K562 (cell line): ENCODE measurements at regions not wholly inside any gene's neighbourhood (a gene's known extent, or its start where the extent isn't known, plus 50 kb on each side); places are given as distances from the start of the nearest gene placed in this dataset.

Experiments
- ATF1 ChIP-seq, 2 experiments: fragments of 450-650 bp in 1 of 2; IDR thresholded peaks; 2 replicates each; pipeline ENCODE4 v1.6.1; 2016; ENCODE audit warnings: missing compliant biosample characterization in 1 of 2, missing genetic modification characterization in 1 of 2
- BACH1 ChIP-seq: fragments of 200-800 bp; sonication (Bioruptor generic); IDR thresholded peaks from 2 replicates; pipeline ENCODE4 v1.6.1; 2016; ENCODE audit warnings: missing genetic modification characterization, missing compliant biosample characterization
- CSDE1 ChIP-seq, 2 experiments: fragments of 450-650 bp; IDR thresholded peaks; 2 replicates each; pipeline ENCODE4 v1.6.1; 2016; ENCODE audit warnings: mild to moderate bottlenecking in 1 of 2
- ETV6 ChIP-seq, 3 experiments: fragments of 150-350 bp in 1 of 3; sonication (generic) in 1 of 3; formaldehyde crosslinking in 1 of 3; IDR thresholded peaks; 2 replicates each; pipeline versions ENCODE4 v1.6.1 to v1.8.0; 2014 to 2022; ENCODE audit warnings: borderline replicate concordance in 2 of 3, low read depth in 2 of 3, antibody characterized with exemption in 1 of 3, low read length in 1 of 3, mild to moderate bottlenecking in 1 of 3, missing genetic modification reagents in 1 of 3
- FOXK2 ChIP-seq, 2 experiments: fragments of 450-650 bp; IDR thresholded peaks in 1 of 2; conservative IDR thresholded peaks in 1 of 2; 2 replicates each; pipeline ENCODE4 v1.6.1; 2016; ENCODE audit warnings: low read depth in 2 of 2, mild to moderate bottlenecking in 1 of 2
- HCFC1 ChIP-seq: IDR thresholded peaks from 2 replicates; pipeline ENCODE4 v1.6.1; 2012; ENCODE audit warnings: low read depth, low read length, improper control_type of control experiment
- IFI16 ChIP-seq: fragments of 250-450 bp; sonication (Bioruptor Pico); IDR thresholded peaks from 2 replicates; pipeline ENCODE4 v2.1.2; 2022; ENCODE audit warnings: mild to moderate bottlenecking, inconsistent platforms
- MBD2 ChIP-seq: sonication (generic); IDR thresholded peaks from 2 replicates; pipeline ENCODE4 v1.6.1; 2016; ENCODE audit warnings: low read depth, borderline replicate concordance
- NCOR1 ChIP-seq: fragments of 450-650 bp; IDR thresholded peaks from 2 replicates; pipeline ENCODE4 v1.6.1; 2016; ENCODE audit warnings: mild to moderate bottlenecking, moderate library complexity
- NR1H2 ChIP-seq: sonication (generic); formaldehyde crosslinking; IDR thresholded peaks from 2 replicates; pipeline ENCODE4 v1.4.0; 2020; ENCODE audit warnings: mild to moderate bottlenecking, missing genetic modification reagents
- PCBP2 ChIP-seq: fragments of 200-400 bp; formaldehyde crosslinking; IDR thresholded peaks from 2 replicates; pipeline ENCODE4 v1.6.1; 2018; ENCODE audit warnings: low read length, low read depth, mild to moderate bottlenecking, moderate library complexity; ENCODE audit not compliant: poor library complexity, severe bottlenecking
- POLR2A ChIP-seq: fragments of 450-650 bp; conservative IDR thresholded peaks from 2 replicates; pipeline ENCODE4 v1.6.1; 2016
- SMC3 ChIP-seq: conservative IDR thresholded peaks from 2 replicates; pipeline ENCODE4 v1.6.1; 2011; ENCODE audit warnings: low read depth, low read length, improper control_type of control experiment; ENCODE audit not compliant: insufficient read depth
- TAF15 ChIP-seq: fragments of 200-400 bp; formaldehyde crosslinking; IDR thresholded peaks from 2 replicates; pipeline ENCODE4 v1.6.1; 2017; ENCODE audit warnings: mild to moderate bottlenecking, low read depth, low read length, moderate library complexity
- TSC22D4 ChIP-seq: fragments of 450-650 bp; IDR thresholded peaks from 2 replicates; pipeline ENCODE4 v1.6.1; 2016; ENCODE audit warnings: missing genetic modification characterization, missing biosample characterization, control low read depth
- WHSC1 ChIP-seq: IDR thresholded peaks from one replicate; pipeline ENCODE4 v1.6.1; 2012; ENCODE audit warnings: low read length, control low read depth, inconsistent platforms
- ZFPM2 ChIP-seq: fragments of 250-450 bp; sonication (Bioruptor Pico); IDR thresholded peaks from 2 replicates; pipeline ENCODE4 v1.5.1; 2022; ENCODE audit warnings: mild to moderate bottlenecking
- ZNF133 ChIP-seq: fragments of 250-450 bp; sonication (Bioruptor Pico); IDR thresholded peaks from 2 replicates; pipeline ENCODE4 v1.4.0; 2020; ENCODE audit warnings: mild to moderate bottlenecking
- ZZZ3 ChIP-seq: fragments of 450-650 bp; IDR thresholded peaks from 2 replicates; pipeline ENCODE4 v1.6.1; 2016; ENCODE audit warnings: antibody characterized with exemption, mild to moderate bottlenecking, moderate library complexity
- TF ChIP-seq, protein P1 (sequence below): fragments of 450-650 bp; IDR thresholded peaks from 2 replicates; pipeline ENCODE4 v1.6.1; 2017; ENCODE audit warnings: antibody characterized with exemption
- TF ChIP-seq, protein P2 (sequence below): fragments of 450-650 bp; IDR thresholded peaks from 2 replicates; pipeline ENCODE4 v1.6.1; 2016
- TF ChIP-seq, protein P3 (sequence below): fragments of 250-450 bp; sonication (Bioruptor Pico); IDR thresholded peaks from 2 replicates; pipeline ENCODE4 v1.5.1; 2021; ENCODE audit warnings: mild to moderate bottlenecking
- TF ChIP-seq, protein P4 (sequence below): sonication (generic); formaldehyde crosslinking; IDR thresholded peaks from 2 replicates; pipeline ENCODE4 v1.5.0; 2020; ENCODE audit warnings: missing genetic modification reagents
- TF ChIP-seq, protein P5 (sequence below): fragments of 200-800 bp; sonication (Bioruptor generic); IDR thresholded peaks from 2 replicates; pipeline ENCODE4 v1.6.1; 2017; ENCODE audit warnings: missing genetic modification characterization, missing compliant biosample characterization

DNA sequence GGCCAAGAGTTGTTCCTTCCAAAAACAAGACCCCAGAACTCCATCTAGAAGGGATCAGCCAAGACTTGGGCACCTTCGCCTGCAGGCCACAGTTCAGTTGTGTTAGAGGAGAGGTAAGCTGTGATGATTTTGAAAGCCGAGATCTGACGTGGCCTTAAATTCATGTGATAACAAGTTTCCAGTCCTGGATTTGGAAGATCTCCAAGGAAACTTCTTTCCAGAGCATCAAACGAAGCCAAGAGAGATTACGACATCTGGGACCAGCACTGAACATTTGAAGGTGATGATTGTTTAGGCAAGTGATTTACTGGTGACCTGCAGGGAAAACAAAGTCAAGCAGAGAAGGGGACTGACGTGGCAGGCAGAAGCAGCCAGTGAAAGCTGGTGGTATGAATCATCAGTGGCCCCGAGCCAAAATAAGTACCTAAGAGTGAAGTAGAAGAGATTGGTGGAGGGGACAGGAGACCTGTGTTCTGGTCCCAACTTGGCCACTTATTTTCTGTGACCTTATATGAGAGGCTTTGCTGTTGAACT, 339.0 kb upstream of the PROK2 start (continued):
- TF ChIP-seq FOXK2 (conservative IDR thresholded peaks at IDR 0.05 in 1 of 2, IDR thresholded peaks at IDR 0.05 in 1 of 2; ENCODE audit: low read depth in 2 of 2) (no peak), SMC3 (no peak), ETV6 (IDR thresholded peaks at IDR 0.05; ENCODE audit: borderline replicate concordance in 1 of 2, low read depth in 2 of 2, low read length in 1 of 2) (no peak), ETV6 (CRISPR knock-in tag; IDR thresholded peaks at IDR 0.05; ENCODE audit: borderline replicate concordance) (no peak), PCBP2 (no peak), ZFPM2 (CRISPR knock-in tag) (no peak), NCOR1 (no peak), TSC22D4 (tag) (no peak), TAF15 (no peak), ZNF133 (CRISPR knock-in tag) (no peak), HCFC1 (no peak), CSDE1 (IDR thresholded peaks at IDR 0.05) (no peak), NR1H2 (CRISPR knock-in tag) (no peak), WHSC1 (no peak), POLR2A (no peak), MBD2 (no peak), ATF1 (CRISPR knock-in tag; IDR thresholded peaks at IDR 0.05) (no peak), ATF1 (tag; IDR thresholded peaks at IDR 0.05) (peak; percentile 51), BACH1 (tag) (0 out of 2 replicates have a peak, but pooled peaks have one; percentile 4), IFI16 (CRISPR knock-in tag) (no peak), ZZZ3 (no peak)
- TF ChIP-seq, protein P1, sequence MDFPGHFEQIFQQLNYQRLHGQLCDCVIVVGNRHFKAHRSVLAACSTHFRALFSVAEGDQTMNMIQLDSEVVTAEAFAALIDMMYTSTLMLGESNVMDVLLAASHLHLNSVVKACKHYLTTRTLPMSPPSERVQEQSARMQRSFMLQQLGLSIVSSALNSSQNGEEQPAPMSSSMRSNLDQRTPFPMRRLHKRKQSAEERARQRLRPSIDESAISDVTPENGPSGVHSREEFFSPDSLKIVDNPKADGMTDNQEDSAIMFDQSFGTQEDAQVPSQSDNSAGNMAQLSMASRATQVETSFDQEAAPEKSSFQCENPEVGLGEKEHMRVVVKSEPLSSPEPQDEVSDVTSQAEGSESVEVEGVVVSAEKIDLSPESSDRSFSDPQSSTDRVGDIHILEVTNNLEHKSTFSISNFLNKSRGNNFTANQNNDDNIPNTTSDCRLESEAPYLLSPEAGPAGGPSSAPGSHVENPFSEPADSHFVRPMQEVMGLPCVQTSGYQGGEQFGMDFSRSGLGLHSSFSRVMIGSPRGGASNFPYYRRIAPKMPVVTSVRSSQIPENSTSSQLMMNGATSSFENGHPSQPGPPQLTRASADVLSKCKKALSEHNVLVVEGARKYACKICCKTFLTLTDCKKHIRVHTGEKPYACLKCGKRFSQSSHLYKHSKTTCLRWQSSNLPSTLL = no peak
- TF ChIP-seq, protein P2, sequence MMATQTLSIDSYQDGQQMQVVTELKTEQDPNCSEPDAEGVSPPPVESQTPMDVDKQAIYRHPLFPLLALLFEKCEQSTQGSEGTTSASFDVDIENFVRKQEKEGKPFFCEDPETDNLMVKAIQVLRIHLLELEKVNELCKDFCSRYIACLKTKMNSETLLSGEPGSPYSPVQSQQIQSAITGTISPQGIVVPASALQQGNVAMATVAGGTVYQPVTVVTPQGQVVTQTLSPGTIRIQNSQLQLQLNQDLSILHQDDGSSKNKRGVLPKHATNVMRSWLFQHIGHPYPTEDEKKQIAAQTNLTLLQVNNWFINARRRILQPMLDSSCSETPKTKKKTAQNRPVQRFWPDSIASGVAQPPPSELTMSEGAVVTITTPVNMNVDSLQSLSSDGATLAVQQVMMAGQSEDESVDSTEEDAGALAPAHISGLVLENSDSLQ = peak; percentile 81
- TF ChIP-seq, protein P3, sequence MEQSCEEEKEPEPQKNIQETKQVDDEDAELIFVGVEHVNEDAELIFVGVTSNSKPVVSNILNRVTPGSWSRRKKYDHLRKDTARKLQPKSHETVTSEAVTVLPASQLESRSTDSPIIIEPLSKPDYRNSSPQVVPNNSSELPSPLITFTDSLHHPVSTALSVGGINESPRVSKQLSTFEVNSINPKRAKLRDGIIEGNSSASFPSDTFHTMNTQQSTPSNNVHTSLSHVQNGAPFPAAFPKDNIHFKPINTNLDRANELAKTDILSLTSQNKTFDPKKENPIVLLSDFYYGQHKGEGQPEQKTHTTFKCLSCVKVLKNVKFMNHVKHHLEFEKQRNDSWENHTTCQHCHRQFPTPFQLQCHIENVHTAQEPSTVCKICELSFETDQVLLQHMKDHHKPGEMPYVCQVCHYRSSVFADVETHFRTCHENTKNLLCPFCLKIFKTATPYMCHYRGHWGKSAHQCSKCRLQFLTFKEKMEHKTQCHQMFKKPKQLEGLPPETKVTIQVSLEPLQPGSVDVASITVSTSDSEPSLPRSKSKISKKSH = no peak
- TF ChIP-seq, protein P4, sequence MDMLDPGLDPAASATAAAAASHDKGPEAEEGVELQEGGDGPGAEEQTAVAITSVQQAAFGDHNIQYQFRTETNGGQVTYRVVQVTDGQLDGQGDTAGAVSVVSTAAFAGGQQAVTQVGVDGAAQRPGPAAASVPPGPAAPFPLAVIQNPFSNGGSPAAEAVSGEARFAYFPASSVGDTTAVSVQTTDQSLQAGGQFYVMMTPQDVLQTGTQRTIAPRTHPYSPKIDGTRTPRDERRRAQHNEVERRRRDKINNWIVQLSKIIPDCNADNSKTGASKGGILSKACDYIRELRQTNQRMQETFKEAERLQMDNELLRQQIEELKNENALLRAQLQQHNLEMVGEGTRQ = no peak
- TF ChIP-seq, protein P5, sequence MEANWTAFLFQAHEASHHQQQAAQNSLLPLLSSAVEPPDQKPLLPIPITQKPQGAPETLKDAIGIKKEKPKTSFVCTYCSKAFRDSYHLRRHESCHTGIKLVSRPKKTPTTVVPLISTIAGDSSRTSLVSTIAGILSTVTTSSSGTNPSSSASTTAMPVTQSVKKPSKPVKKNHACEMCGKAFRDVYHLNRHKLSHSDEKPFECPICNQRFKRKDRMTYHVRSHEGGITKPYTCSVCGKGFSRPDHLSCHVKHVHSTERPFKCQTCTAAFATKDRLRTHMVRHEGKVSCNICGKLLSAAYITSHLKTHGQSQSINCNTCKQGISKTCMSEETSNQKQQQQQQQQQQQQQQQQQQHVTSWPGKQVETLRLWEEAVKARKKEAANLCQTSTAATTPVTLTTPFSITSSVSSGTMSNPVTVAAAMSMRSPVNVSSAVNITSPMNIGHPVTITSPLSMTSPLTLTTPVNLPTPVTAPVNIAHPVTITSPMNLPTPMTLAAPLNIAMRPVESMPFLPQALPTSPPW (CRISPR knock-in tag) = no peak
